Loucy (cell line): ENCODE measurements at regions not wholly inside any gene's neighbourhood (a gene's known extent, or its start where the extent isn't known, plus 50 kb on each side); places are given as distances from the start of the nearest gene placed in this dataset.

ENCODE experiments used
- CTCF ChIP-seq: fragments of 200-600 bp; sonication (generic); conservative IDR thresholded peaks from 2 replicates; pipeline ENCODE4 v1.5.1; 2014; ENCODE audit warnings: mild to moderate bottlenecking, antibody characterized with exemption, low read length
- EZH2phosphoT487 ChIP-seq: fragments of 200-600 bp; IDR thresholded peaks from 2 replicates; pipeline ENCODE4 v1.6.1; 2018; ENCODE audit warnings: antibody characterized with exemption, mild to moderate bottlenecking, moderate library complexity, borderline replicate concordance

DNA sequence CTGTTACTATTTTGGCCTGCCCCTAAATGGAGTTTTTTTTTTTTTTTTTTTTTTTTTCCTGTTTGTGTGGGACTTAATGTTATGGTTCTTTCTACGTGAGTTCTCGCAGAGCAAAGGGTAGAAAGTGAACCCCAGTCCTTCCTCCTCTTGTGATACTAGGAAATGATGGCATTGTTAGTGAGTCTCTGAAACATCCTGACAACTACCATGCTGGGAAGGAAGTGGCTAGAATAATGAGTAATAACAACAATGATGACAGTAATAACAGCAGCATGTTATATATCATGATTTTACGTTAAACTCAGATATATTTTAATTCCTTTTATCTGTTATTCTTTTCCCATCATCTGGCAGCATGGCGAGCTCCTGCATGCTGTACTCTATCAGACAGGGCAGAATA is 216.2 kb upstream of the LINC00305 start:
- no peak for TF ChIP-seq CTCF
- TF ChIP-seq EZH2phosphoT487, result no peak
